ENCODE measurements at regions not wholly inside any gene's neighbourhood (a gene's known extent, or its start where the extent isn't known, plus 50 kb on each side); places are given as distances from the start of the nearest gene placed in this dataset.
"Not testable (repeated sequence)": the region's sequence is repeated elsewhere in the genome, so short reads cannot be mapped to it uniquely, and the experiment has no call there.

DNA sequence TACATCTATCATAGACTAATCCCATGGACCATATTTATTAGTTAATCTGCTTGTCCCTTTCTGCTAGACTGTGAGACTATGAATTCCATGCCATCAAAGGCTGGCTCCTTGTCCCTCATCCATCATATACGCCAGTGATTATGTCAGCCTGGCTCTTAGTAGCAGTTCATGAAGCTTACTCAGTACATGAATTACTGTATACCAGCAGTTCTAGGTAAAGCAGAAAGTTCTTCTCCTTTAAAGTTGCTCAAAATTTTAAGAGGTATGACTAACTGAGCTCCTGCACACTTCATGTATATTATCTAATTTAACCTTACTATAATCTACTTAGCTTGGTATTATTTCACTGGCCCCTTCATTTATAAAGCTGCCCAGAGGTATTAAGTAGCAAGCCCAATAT is 190.9 kb upstream of the TBL1XR1 start:
- TF ChIP-seq, protein P1, sequence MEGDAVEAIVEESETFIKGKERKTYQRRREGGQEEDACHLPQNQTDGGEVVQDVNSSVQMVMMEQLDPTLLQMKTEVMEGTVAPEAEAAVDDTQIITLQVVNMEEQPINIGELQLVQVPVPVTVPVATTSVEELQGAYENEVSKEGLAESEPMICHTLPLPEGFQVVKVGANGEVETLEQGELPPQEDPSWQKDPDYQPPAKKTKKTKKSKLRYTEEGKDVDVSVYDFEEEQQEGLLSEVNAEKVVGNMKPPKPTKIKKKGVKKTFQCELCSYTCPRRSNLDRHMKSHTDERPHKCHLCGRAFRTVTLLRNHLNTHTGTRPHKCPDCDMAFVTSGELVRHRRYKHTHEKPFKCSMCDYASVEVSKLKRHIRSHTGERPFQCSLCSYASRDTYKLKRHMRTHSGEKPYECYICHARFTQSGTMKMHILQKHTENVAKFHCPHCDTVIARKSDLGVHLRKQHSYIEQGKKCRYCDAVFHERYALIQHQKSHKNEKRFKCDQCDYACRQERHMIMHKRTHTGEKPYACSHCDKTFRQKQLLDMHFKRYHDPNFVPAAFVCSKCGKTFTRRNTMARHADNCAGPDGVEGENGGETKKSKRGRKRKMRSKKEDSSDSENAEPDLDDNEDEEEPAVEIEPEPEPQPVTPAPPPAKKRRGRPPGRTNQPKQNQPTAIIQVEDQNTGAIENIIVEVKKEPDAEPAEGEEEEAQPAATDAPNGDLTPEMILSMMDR (IDR thresholded peaks at IDR 0.05): no peak
- Histone ChIP-seq H3K36me3 (ENCODE audit: control insufficient read depth, insufficient read depth, low read length) (no peaks in the 10 kb centered on the region), H3K27me3 (ENCODE audit: control insufficient read depth, insufficient read depth, low read length) (no peaks in the 10 kb centered on the region), H3K4me1 (peaks cover 8% of the 10 kb centered on the region), H2AFZ (no peak overlapping the region), H3K9me3 (ENCODE audit: control insufficient read depth, low read length) (no peaks in the 10 kb centered on the region), H3K79me2 (no peaks in the 10 kb centered on the region), H3K4me3 (ENCODE audit: low read depth, low read length) (no peak overlapping the region), H3K27ac (no peak overlapping the region), H3K4me2 (ENCODE audit: low read length) (no peak overlapping the region), H3K9ac (no peak overlapping the region)

DNA sequence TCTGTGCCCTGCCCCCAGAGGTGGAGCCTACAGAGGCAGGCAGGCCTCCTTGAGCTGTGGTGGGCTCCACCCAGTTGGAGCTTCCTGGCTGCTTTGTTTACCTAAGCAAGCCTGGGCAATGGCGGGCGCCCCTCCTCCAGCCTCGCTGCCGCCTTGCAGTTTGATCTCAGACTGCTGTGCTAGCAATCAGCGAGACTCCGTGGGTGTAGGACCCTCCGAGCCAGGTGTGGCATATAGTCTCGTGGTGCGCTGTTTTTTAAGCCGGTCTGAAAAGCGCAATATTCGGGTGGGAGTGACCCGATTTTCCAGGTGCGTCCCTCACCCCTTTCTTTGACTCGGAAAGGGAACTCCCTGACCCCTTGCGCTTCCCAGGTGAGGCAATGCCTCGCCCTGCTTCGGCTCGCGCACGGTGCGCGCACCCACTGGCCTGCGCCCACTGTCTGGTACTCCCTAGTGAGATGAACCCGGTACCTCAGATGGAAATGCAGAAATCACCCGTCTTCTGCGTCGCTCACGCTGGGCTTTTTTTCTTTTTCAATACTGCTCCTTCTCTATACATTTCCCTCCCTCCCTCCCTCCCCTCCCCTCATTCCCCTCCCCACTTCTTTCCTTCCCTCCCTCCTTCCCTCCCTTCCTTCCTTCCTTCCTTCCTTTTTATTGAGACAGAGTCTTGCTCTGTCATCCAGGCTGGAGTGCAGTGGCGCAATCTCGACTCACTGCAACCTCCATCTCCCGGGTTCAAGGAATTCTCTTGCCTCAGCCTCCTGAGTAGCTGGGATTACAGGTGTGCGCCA is 197.1 kb upstream of the TBL1XR1 start:
- not testable (repeated sequence) for H3K27ac ChIP-seq; H3K4me1 ChIP-seq; H3K4me3 ChIP-seq (ENCODE audit: low read depth, low read length); H3K36me3 ChIP-seq (ENCODE audit: control insufficient read depth, insufficient read depth, low read length); H2AFZ ChIP-seq; H3K27me3 ChIP-seq (ENCODE audit: control insufficient read depth, insufficient read depth, low read length); H3K79me2 ChIP-seq; H3K9ac ChIP-seq; H3K4me2 ChIP-seq (ENCODE audit: low read length); H3K9me3 ChIP-seq (ENCODE audit: control insufficient read depth, low read length)

DNA sequence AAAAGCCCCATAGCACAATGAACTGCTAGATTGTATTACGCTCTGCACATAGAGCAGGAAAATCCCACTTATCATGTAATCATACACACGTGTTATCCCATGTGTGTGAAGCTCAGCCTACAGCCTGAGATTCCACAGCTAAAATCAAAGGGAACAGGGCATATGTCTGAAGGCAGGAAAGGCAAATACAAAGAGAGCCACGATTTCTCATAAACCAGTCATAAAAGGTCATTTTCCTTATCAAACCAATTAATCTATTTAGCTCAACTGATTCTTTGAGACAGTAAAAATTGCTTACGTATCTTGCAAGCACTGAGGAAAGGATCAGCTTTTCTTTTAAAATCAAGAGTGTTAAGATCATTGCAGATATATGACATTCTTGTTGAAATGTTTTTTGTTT is 199.5 kb upstream of the TBL1XR1 start:
- Histone ChIP-seq H3K9ac (no peak overlapping the region), H2AFZ (peak overlapping the region; percentile 4), H3K4me1 (no peaks in the 10 kb centered on the region), H3K27me3 (ENCODE audit: control insufficient read depth, insufficient read depth, low read length) (no peaks in the 10 kb centered on the region), H3K4me2 (ENCODE audit: low read length) (peak overlapping the region; percentile 55), H3K79me2 (no peaks in the 10 kb centered on the region), H3K4me3 (ENCODE audit: low read depth, low read length) (no peak overlapping the region), H3K36me3 (ENCODE audit: control insufficient read depth, insufficient read depth, low read length) (no peaks in the 10 kb centered on the region), H3K9me3 (ENCODE audit: control insufficient read depth, low read length) (no peaks in the 10 kb centered on the region), H3K27ac (no peak overlapping the region)
- TF ChIP-seq, protein P1 (IDR thresholded peaks at IDR 0.05): no peak

DNA sequence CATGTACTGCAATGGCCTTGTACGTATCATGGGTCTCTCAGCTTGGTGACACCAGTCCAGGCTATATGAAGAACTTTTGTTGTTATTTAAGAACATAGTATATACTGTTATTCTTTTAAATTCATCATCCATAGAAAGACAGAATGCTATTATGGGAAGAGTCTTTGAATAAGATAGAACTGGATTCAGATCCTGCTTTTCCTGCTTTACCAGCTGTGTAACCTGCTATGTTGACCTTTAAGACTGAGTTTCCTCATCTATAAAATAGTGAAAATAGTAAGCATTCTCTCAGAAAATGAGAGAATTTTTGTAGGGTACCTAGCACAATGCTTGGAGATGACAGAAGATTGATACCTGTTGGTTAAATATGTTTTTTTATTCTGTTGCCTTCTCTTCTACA is 204.1 kb upstream of the TBL1XR1 start:
- TF ChIP-seq, protein P1 (IDR thresholded peaks at IDR 0.05): no peak
- no peak overlapping the region for H3K4me3 ChIP-seq (ENCODE audit: low read depth, low read length)

DNA sequence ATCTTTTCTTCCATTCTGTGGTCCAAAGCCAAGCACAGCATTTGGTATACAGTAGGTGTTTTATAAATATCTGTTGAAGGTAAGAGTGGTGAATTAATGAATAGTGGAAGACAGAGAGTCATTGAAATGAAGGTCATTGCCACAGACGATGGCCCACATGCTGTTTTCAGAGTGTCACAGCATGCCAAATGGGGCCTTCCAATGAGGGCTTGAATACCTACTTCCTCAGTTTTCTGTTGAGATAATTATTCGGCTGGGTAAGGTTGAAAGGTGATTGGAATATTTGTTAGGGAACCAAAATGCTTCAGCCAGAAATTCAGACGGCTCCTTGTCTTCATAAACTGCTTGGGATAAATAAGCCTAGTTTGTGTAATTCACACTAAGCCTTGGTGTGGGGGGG is 205.3 kb upstream of the TBL1XR1 start:
- no peak overlapping the region for H3K4me3 ChIP-seq (ENCODE audit: low read depth, low read length)
- H2AFZ ChIP-seq: no peak overlapping the region
- H3K27ac ChIP-seq: no peak overlapping the region
- no peaks in the 10 kb centered on the region for H3K27me3 ChIP-seq (ENCODE audit: control insufficient read depth, insufficient read depth, low read length)
- no peaks in the 10 kb centered on the region for H3K36me3 ChIP-seq (ENCODE audit: control insufficient read depth, insufficient read depth, low read length)
- TF ChIP-seq, protein P1 (IDR thresholded peaks at IDR 0.05): no peak
- no peaks in the 10 kb centered on the region for H3K4me1 ChIP-seq
- no peak overlapping the region for H3K4me2 ChIP-seq (ENCODE audit: low read length)
- H3K9me3 ChIP-seq (ENCODE audit: control insufficient read depth, low read length): no peaks in the 10 kb centered on the region
- no peaks in the 10 kb centered on the region for H3K79me2 ChIP-seq
- no peak overlapping the region for H3K9ac ChIP-seq

More for the DNA sequence above, 204.1 kb upstream of the TBL1XR1 start:
- Histone ChIP-seq H2AFZ (no peak overlapping the region), H3K27me3 (ENCODE audit: control insufficient read depth, insufficient read depth, low read length) (no peaks in the 10 kb centered on the region), H3K4me2 (ENCODE audit: low read length) (no peak overlapping the region), H3K9ac (no peak overlapping the region), H3K79me2 (no peaks in the 10 kb centered on the region), H3K4me1 (no peaks in the 10 kb centered on the region), H3K36me3 (ENCODE audit: control insufficient read depth, insufficient read depth, low read length) (no peaks in the 10 kb centered on the region), H3K27ac (no peak overlapping the region), H3K9me3 (ENCODE audit: control insufficient read depth, low read length) (no peaks in the 10 kb centered on the region)
